A549 (cell line): ENCODE measurements at regions not wholly inside any gene's neighbourhood (a gene's known extent, or its start where the extent isn't known, plus 50 kb on each side); places are given as distances from the start of the nearest gene placed in this dataset.

ENCODE experiments used
- EHF ChIP-seq: fragments of 250-450 bp; sonication (Bioruptor Pico); IDR thresholded peaks from 2 replicates; pipeline ENCODE4 v1.5.0; 2020; ENCODE audit warnings: mild to moderate bottlenecking
- JUN ChIP-seq, 2 experiments: fragments of >200 bp; sonication (Bioruptor Twin); formaldehyde crosslinking; IDR thresholded peaks; 2 replicates in 1 of 2; 3 replicates in 1 of 2; pipeline ENCODE4 v1.6.1; 2016 to 2017
- MAX ChIP-seq: IDR thresholded peaks from 2 replicates; pipeline ENCODE4 v1.6.1; 2012
- MYC ChIP-seq: IDR thresholded peaks from 2 replicates; pipeline ENCODE4 v1.6.1; 2012; ENCODE audit warnings: mild to moderate bottlenecking, inconsistent platforms, low read length, improper control_type of control experiment, borderline replicate concordance
- RFX5 ChIP-seq: fragments of 450-650 bp; IDR thresholded peaks from 2 replicates; pipeline ENCODE4 v1.7.1; 2014; ENCODE audit warnings: antibody characterized with exemption, mild to moderate bottlenecking, moderate library complexity
- TFCP2L1 ChIP-seq: fragments of 250-450 bp; sonication (Bioruptor Pico); IDR thresholded peaks from 2 replicates; pipeline ENCODE4 v1.5.0; 2021; ENCODE audit warnings: mild to moderate bottlenecking
- TF ChIP-seq, protein P1 (sequence below): fragments of >200 bp; sonication (Bioruptor Twin); formaldehyde crosslinking; IDR thresholded peaks from 3 replicates; pipeline ENCODE4 v1.5.1; 2016

- no peak for TF ChIP-seq EHF (CRISPR knock-in tag)
- no peak for TF ChIP-seq MAX
- TF ChIP-seq MYC, result no peak
- TF ChIP-seq, protein P1, sequence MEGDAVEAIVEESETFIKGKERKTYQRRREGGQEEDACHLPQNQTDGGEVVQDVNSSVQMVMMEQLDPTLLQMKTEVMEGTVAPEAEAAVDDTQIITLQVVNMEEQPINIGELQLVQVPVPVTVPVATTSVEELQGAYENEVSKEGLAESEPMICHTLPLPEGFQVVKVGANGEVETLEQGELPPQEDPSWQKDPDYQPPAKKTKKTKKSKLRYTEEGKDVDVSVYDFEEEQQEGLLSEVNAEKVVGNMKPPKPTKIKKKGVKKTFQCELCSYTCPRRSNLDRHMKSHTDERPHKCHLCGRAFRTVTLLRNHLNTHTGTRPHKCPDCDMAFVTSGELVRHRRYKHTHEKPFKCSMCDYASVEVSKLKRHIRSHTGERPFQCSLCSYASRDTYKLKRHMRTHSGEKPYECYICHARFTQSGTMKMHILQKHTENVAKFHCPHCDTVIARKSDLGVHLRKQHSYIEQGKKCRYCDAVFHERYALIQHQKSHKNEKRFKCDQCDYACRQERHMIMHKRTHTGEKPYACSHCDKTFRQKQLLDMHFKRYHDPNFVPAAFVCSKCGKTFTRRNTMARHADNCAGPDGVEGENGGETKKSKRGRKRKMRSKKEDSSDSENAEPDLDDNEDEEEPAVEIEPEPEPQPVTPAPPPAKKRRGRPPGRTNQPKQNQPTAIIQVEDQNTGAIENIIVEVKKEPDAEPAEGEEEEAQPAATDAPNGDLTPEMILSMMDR, result no peak
- no peak for TF ChIP-seq TFCP2L1 (CRISPR knock-in tag)
- TF ChIP-seq JUN (IDR thresholded peaks at IDR 0.05), result no peak
- TF ChIP-seq RFX5, result no peak
These were observed 84.9 kb upstream of the ANKRD55 start for GRCh38 chr5:56317923-56318561.
